GM23248 (cell line): ENCODE measurements at regions not wholly inside any gene's neighbourhood (a gene's known extent, or its start where the extent isn't known, plus 50 kb on each side); places are given as distances from the start of the nearest gene placed in this dataset.

Experiments used
- EZH2 ChIP-seq: fragments of 200-600 bp; sonication (generic); IDR thresholded peaks from 2 replicates; pipeline ENCODE4 v1.6.1; 2018; ENCODE audit warnings: antibody characterized with exemption, mild to moderate bottlenecking; ENCODE audit not compliant: insufficient read depth, poor library complexity, severe bottlenecking
- EZH2phosphoT487 ChIP-seq: fragments of 200-600 bp; sonication (generic); IDR thresholded peaks from 2 replicates; pipeline ENCODE4 v1.6.1; 2018; ENCODE audit warnings: antibody characterized with exemption, moderate library complexity, mild to moderate bottlenecking, low read depth; ENCODE audit not compliant: insufficient read depth

- no peak for TF ChIP-seq EZH2
- no peak for TF ChIP-seq EZH2phosphoT487
Measured at GRCh38 chr18:40695526-40695925, 1259.5 kb upstream of the PIK3C3 start.
